DOHH2 (cell line): ENCODE measurements at regions not wholly inside any gene's neighbourhood (a gene's known extent, or its start where the extent isn't known, plus 50 kb on each side); places are given as distances from the start of the nearest gene placed in this dataset.

Experiments
- H3F3A ChIP-seq: fragments of 200-600 bp; sonication (generic), shearing (Covaris generic); 2 replicates; pipeline ENCODE4 v1.6.0; 2016; ENCODE audit warnings: antibody characterized with exemption, mild to moderate bottlenecking; ENCODE audit not compliant: control insufficient read depth, insufficient read depth
- H3K27ac ChIP-seq: fragments of 200-600 bp; sonication (generic); 2 replicates; pipeline ENCODE4 v1.5.1; 2014; ENCODE audit warnings: low read depth, mild to moderate bottlenecking, low read length, moderate library complexity
- H3K27me3 ChIP-seq: fragments of 200-600 bp; sonication (generic); 2 replicates; pipeline ENCODE4 v1.6.1; 2014; ENCODE audit warnings: mild to moderate bottlenecking, low read length, mixed read lengths; ENCODE audit not compliant: control insufficient read depth
- H3K36me3 ChIP-seq: fragments of 200-600 bp; sonication (generic); 2 replicates; pipeline ENCODE4 v1.6.1; 2014; ENCODE audit warnings: mild to moderate bottlenecking, low read length, moderate library complexity, mixed read lengths; ENCODE audit not compliant: control insufficient read depth
- H3K4me1 ChIP-seq: fragments of 200-600 bp; sonication (generic); 2 replicates; pipeline ENCODE4 v1.6.1; 2014; ENCODE audit warnings: mild to moderate bottlenecking, low read length, mixed read lengths; ENCODE audit not compliant: control insufficient read depth
- H3K4me2 ChIP-seq: fragments of 200-600 bp; sonication (generic); 2 replicates; pipeline ENCODE4 v1.6.0; 2014; ENCODE audit warnings: mild to moderate bottlenecking, low read length, moderate library complexity
- H3K4me3 ChIP-seq: fragments of 200-600 bp; sonication (generic); 2 replicates; pipeline ENCODE4 v1.5.1; 2014; ENCODE audit warnings: mild to moderate bottlenecking, low read length, mixed read lengths
- H3K79me2 ChIP-seq: fragments of 200-600 bp; sonication (generic); 2 replicates; pipeline ENCODE4 v1.6.1; 2014; ENCODE audit warnings: mild to moderate bottlenecking, low read length, mixed read lengths; ENCODE audit not compliant: control insufficient read depth
- H3K9me2 ChIP-seq: fragments of 200-600 bp; sonication (generic); replicated peaks from 2 replicates; pipeline ENCODE4 v1.6.1; 2014; ENCODE audit warnings: mild to moderate bottlenecking, low read length, mixed read lengths; ENCODE audit not compliant: control insufficient read depth
- H3K9me3 ChIP-seq: fragments of 200-600 bp; sonication (generic); 2 replicates; pipeline ENCODE4 v1.6.1; 2014; ENCODE audit warnings: antibody characterized with exemption, low read length, mixed read lengths; ENCODE audit not compliant: control insufficient read depth, insufficient read depth
- H4K20me1 ChIP-seq: fragments of 200-600 bp; sonication (generic); 2 replicates; pipeline ENCODE4 v1.6.0; 2014; ENCODE audit warnings: low read depth, mild to moderate bottlenecking, antibody characterized with exemption, low read length, moderate library complexity; ENCODE audit not compliant: control insufficient read depth, insufficient read depth
- CTCF ChIP-seq: fragments of 200-600 bp; sonication (generic); IDR thresholded peaks from one replicate; pipeline ENCODE4 v1.5.1; 2014; ENCODE audit warnings: antibody characterized with exemption, mild to moderate bottlenecking, low read depth, low read length; ENCODE audit not compliant: poor library complexity, severe bottlenecking
- EZH2phosphoT487 ChIP-seq: fragments of 200-600 bp; sonication (generic); IDR thresholded peaks from 2 replicates; pipeline ENCODE4 v1.6.1; 2017; ENCODE audit warnings: borderline replicate concordance, mild to moderate bottlenecking, antibody characterized with exemption, low read length, moderate library complexity, mixed read lengths

GRCh38 chr6:44535967-44536366 is 148.5 kb downstream of the CDC5L start:
- Histone ChIP-seq H3K9me3 (no peaks in the 10 kb centered on the region), H3F3A (no peaks in the 10 kb centered on the region), H4K20me1 (no peaks in the 10 kb centered on the region), H3K9me2 (no peaks in the 10 kb centered on the region), H3K27ac (no peak overlapping the region), H3K4me2 (no peak overlapping the region), H3K36me3 (no peaks in the 10 kb centered on the region), H3K4me1 (no peaks in the 10 kb centered on the region), H3K27me3 (no peaks in the 10 kb centered on the region), H3K4me3 (no peak overlapping the region), H3K79me2 (no peaks in the 10 kb centered on the region)
- TF ChIP-seq EZH2phosphoT487 (no peak), CTCF (no peak)

GRCh38 chr6:44537306-44538049 is 150.0 kb downstream of the CDC5L start:
- H3K9me3 ChIP-seq = no peaks in the 10 kb centered on the region
- H3K27me3 ChIP-seq = no peaks in the 10 kb centered on the region
- H3K79me2 ChIP-seq = no peaks in the 10 kb centered on the region
- no peak for TF ChIP-seq EZH2phosphoT487
- no peak for TF ChIP-seq CTCF
- no peak overlapping the region for H3K4me3 ChIP-seq
- no peaks in the 10 kb centered on the region for H3K9me2 ChIP-seq
- no peak overlapping the region for H3K4me2 ChIP-seq
- H3K4me1 ChIP-seq = no peaks in the 10 kb centered on the region
- H4K20me1 ChIP-seq = no peaks in the 10 kb centered on the region
- H3K27ac ChIP-seq = no peak overlapping the region
- H3K36me3 ChIP-seq = no peaks in the 10 kb centered on the region
- no peaks in the 10 kb centered on the region for H3F3A ChIP-seq

DNA sequence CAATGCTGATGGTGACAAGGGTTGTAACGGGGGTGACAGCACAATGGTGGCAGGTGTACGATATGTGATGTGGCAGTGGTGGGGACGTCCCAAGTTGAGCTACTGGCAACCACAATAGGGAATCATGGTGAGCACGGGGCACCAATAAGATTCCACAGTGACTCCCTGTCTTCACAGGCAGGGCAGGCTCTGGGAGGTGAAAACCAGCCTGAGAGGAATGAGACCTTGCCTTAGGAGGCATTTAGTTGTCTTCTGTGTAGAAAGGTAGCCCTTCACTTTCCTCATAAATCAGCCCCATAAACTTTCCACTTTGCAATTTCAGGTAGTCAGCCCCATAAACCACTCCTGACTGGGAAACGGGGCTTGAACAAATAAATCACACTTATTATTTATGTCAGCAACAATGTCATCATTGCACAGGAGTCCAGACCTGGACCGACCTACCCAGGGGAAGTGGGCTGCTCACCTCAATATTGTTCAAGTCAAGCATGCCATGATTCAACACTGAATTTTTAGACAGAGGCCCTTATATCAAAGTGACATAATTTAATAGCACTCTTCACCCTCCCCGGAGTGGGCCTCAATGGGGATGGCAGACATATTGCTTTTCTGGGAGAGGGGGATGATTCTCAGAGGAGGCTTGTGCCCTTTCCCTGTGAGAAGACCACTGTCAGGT is 150.8 kb downstream of the CDC5L start:
- H3K4me2 ChIP-seq = no peak overlapping the region
- H3F3A ChIP-seq = no peaks in the 10 kb centered on the region
- no peaks in the 10 kb centered on the region for H4K20me1 ChIP-seq
- H3K9me3 ChIP-seq = no peaks in the 10 kb centered on the region
- H3K79me2 ChIP-seq = no peaks in the 10 kb centered on the region
- no peak overlapping the region for H3K27ac ChIP-seq
- no peak overlapping the region for H3K4me3 ChIP-seq
- H3K4me1 ChIP-seq = no peaks in the 10 kb centered on the region
- H3K36me3 ChIP-seq = no peaks in the 10 kb centered on the region
- H3K9me2 ChIP-seq = no peaks in the 10 kb centered on the region
- no peaks in the 10 kb centered on the region for H3K27me3 ChIP-seq
- TF ChIP-seq EZH2phosphoT487 (no peak), CTCF (no peak)
